ENCODE measurements at regions not wholly inside any gene's neighbourhood (a gene's known extent, or its start where the extent isn't known, plus 50 kb on each side); places are given as distances from the start of the nearest gene placed in this dataset.

- no peaks in the 10 kb centered on the region for H3K4me1 ChIP-seq
- no peaks in the 10 kb centered on the region for H3K36me3 ChIP-seq
- no peak overlapping the region for H3K4me3 ChIP-seq
- DNase-seq (no peak), ATAC-seq (no peak)
- H3K27ac ChIP-seq: no peak overlapping the region
- intact Hi-C loops (cut with DNase I): no loop called here
- H3K27me3 ChIP-seq (ENCODE audit: low read depth): no peaks in the 10 kb centered on the region
- TF ChIP-seq, protein P1, sequence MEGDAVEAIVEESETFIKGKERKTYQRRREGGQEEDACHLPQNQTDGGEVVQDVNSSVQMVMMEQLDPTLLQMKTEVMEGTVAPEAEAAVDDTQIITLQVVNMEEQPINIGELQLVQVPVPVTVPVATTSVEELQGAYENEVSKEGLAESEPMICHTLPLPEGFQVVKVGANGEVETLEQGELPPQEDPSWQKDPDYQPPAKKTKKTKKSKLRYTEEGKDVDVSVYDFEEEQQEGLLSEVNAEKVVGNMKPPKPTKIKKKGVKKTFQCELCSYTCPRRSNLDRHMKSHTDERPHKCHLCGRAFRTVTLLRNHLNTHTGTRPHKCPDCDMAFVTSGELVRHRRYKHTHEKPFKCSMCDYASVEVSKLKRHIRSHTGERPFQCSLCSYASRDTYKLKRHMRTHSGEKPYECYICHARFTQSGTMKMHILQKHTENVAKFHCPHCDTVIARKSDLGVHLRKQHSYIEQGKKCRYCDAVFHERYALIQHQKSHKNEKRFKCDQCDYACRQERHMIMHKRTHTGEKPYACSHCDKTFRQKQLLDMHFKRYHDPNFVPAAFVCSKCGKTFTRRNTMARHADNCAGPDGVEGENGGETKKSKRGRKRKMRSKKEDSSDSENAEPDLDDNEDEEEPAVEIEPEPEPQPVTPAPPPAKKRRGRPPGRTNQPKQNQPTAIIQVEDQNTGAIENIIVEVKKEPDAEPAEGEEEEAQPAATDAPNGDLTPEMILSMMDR (IDR thresholded peaks at IDR 0.05): no peak
- H3K9me3 ChIP-seq: no peaks in the 10 kb centered on the region
These were observed 98.3 kb upstream of the CAMK1G start for GRCh38 chr1:209485167-209485566.

DNA sequence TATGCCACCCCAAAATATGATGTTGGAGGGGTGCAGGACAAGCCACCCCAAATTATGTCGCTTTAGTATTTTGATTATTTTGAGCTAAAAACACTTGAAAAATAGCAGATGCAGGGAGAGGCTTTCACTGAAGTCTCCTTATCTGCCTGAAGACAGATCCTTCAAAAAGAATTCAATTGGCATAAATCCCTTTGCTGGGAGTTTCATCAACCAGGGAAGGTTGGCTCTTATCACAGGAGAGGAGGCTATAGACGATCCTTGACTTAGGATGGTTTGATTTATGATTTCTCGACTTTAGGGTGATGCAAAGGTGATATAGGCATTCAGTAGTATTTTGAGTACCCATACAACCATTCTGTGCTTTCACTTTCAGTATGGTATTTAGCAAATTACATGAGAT, 97.8 kb upstream of the CAMK1G start:
- no peaks in the 10 kb centered on the region for H3K27me3 ChIP-seq (ENCODE audit: low read depth)
- TF ChIP-seq, protein P1 (IDR thresholded peaks at IDR 0.05): no peak

DNA sequence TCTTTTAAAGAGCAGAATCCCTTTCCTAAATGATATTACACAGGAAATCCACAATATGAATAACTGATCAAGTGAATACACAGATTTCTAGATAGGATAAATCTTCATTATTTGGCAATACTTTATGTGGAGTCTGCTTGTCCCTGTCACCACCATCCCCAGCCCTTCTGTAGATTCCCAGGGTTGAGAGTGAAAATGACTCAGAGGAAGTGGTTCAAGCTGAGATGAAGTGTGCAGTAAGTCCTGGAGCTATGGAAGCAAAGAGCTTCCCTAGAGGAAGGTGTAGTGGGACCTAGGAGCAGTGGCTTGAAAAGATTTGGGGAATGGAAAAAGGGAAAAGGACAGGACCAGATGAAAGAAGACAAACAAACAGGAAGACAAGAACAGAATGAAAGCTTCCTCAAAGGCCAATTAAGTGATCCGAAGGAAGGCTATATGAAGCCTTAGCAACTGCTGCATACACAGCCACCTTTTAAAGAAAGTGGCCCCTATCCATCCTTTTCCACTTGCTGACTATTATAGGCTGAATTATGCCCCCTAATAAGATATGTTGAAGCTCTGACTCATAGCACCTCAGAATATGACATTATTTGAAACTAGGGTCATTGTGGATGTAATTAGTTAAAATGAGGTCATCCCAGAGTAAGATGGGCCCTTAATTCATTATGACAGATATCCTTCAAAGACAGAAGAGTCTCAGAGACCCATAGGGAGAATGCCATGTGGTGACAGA, 96.5 kb upstream of the CAMK1G start:
- Histone ChIP-seq H3K4me1 (no peaks in the 10 kb centered on the region), H3K27me3 (ENCODE audit: low read depth) (no peaks in the 10 kb centered on the region), H3K4me3 (no peak overlapping the region), H3K36me3 (no peaks in the 10 kb centered on the region), H3K27ac (no peak overlapping the region), H3K9me3 (no peaks in the 10 kb centered on the region)
- TF ChIP-seq, protein P1 (IDR thresholded peaks at IDR 0.05): no peak
- no peak for ATAC-seq
- intact Hi-C loops (cut with DNase I): no loop called here
- DNase-seq: no peak

More for the DNA sequence above, 97.8 kb upstream of the CAMK1G start:
- Histone ChIP-seq H3K9me3 (no peaks in the 10 kb centered on the region), H3K36me3 (no peaks in the 10 kb centered on the region), H3K4me3 (no peak overlapping the region), H3K27ac (no peak overlapping the region), H3K4me1 (no peaks in the 10 kb centered on the region)
- ATAC-seq (no peak), DNase-seq (no peak)
- intact Hi-C loops (cut with DNase I): no loop called here

DNA sequence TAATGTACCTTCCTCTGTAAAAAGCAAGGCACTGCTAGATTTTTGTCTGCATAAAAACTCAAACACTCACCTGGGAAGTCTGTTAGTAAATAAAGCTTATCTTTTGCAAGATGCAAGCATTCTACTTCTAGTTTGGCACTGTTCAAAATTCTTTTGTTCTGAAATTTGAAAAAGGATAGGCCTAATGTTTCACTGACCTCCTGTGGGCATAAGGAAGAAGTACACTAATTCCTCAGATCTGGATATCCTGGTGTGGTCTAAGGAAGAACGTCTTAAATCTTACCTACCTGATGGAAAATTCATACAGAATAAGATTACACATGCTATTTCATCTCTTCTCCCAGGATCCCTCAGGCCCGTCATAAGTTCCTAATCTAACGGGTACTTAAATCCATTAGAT, 93.5 kb upstream of the CAMK1G start:
- Histone ChIP-seq H3K27me3 (ENCODE audit: low read depth) (no peaks in the 10 kb centered on the region), H3K4me3 (no peak overlapping the region), H3K9me3 (no peaks in the 10 kb centered on the region), H3K36me3 (no peaks in the 10 kb centered on the region), H3K27ac (no peak overlapping the region), H3K4me1 (no peaks in the 10 kb centered on the region)
- DNase-seq (no peak), ATAC-seq (peak in 1 of 2 donors; percentile 39)
- intact Hi-C loops (cut with DNase I): no loop called here
- TF ChIP-seq, protein P1 (IDR thresholded peaks at IDR 0.05): peak; percentile 18

DNA sequence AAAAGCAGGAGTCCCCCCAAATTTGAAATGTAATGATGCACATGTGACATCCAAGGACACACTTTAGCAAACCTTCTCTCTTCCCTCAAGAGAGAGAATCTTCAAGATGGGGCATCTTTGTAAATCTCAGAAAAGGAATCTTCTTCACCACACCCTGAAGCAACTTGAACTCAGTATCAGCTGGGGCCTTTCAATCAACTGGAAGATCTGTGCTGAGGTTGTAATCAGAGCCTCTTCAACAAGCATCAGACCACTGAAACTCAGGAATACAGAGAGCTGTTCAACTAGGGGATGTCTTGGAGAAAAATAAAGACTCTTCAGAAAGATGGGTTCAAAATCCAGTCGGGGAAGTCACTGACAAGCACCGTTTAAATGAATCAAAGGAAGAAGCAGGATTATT, 92.5 kb upstream of the CAMK1G start:
- ATAC-seq: no peak
- intact Hi-C loops (cut with DNase I): no loop called here
- Histone ChIP-seq H3K36me3 (no peaks in the 10 kb centered on the region), H3K9me3 (peaks cover 7% of the 10 kb centered on the region), H3K27ac (no peak overlapping the region), H3K27me3 (ENCODE audit: low read depth) (no peaks in the 10 kb centered on the region), H3K4me1 (no peaks in the 10 kb centered on the region), H3K4me3 (no peak overlapping the region)
- TF ChIP-seq, protein P1 (IDR thresholded peaks at IDR 0.05): no peak
- no peak for DNase-seq

All from lower lobe of right lung (tissue), 2 donors.